ENCODE measurements at regions not wholly inside any gene's neighbourhood (a gene's known extent, or its start where the extent isn't known, plus 50 kb on each side); places are given as distances from the start of the nearest gene placed in this dataset.

DNA sequence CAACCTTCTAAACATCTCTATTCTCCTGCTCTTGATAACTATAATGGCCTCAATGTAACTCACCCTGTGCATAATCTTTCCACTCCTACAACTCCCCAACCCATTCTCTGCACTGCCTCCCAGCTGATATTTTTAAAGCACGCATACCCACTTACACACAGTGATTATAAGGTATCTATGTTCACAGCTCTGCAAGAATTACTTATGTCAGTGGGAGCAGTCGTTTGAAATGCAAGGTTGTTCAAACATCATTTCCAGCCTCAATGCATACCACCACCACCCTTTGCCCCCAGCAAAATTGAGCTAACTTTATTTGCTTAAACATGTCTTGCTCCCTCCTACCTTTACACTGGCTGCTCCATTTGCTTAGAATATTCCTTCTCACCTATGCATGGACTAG, 506.0 kb downstream of the RFPL4B start:
- DNase-seq (ENCODE audit: low read depth in 1 of 2, low spot score in 1 of 2) = no peak
- Histone ChIP-seq H3K9me3 (ENCODE audit: low read depth) (no peaks in the 10 kb centered on the region), H3K4me1 (ENCODE audit: low read depth) (peaks cover 7% of the 10 kb centered on the region), H3K27ac (no peak overlapping the region), H3K27me3 (no peaks in the 10 kb centered on the region), H3K36me3 (no peaks in the 10 kb centered on the region), H3K4me3 (no peak overlapping the region)
- TF ChIP-seq, protein P1, sequence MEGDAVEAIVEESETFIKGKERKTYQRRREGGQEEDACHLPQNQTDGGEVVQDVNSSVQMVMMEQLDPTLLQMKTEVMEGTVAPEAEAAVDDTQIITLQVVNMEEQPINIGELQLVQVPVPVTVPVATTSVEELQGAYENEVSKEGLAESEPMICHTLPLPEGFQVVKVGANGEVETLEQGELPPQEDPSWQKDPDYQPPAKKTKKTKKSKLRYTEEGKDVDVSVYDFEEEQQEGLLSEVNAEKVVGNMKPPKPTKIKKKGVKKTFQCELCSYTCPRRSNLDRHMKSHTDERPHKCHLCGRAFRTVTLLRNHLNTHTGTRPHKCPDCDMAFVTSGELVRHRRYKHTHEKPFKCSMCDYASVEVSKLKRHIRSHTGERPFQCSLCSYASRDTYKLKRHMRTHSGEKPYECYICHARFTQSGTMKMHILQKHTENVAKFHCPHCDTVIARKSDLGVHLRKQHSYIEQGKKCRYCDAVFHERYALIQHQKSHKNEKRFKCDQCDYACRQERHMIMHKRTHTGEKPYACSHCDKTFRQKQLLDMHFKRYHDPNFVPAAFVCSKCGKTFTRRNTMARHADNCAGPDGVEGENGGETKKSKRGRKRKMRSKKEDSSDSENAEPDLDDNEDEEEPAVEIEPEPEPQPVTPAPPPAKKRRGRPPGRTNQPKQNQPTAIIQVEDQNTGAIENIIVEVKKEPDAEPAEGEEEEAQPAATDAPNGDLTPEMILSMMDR (IDR thresholded peaks at IDR 0.05; ENCODE audit: low read depth, low read length) = no peak

DNA sequence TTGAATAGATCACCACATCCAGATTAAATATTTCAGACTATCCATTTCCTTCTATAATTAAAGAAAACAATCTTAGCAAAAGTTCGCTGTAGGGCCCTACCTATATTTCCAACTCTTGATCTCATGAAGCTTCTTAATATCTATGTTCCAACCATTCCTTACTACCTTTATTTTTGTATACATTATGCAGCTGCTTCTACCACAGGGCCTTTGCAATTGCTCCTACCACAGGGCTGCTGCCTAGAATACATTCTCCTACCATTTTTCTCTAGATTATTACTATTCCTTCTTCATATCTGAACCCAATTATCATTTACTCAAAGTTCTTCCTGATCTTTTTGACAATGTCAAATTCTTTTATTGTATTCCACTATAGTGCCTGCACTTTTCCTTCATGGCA, 516.6 kb downstream of the RFPL4B start:
- no peaks in the 10 kb centered on the region for H3K9me3 ChIP-seq (ENCODE audit: low read depth)
- no peaks in the 10 kb centered on the region for H3K4me1 ChIP-seq (ENCODE audit: low read depth)
- TF ChIP-seq, protein P1 (IDR thresholded peaks at IDR 0.05; ENCODE audit: low read depth, low read length) = no peak
- H3K27me3 ChIP-seq = no peaks in the 10 kb centered on the region
- no peak overlapping the region for H3K27ac ChIP-seq
- no peak for DNase-seq (ENCODE audit: low read depth in 1 of 2, low spot score in 1 of 2)
- no peak overlapping the region for H3K4me3 ChIP-seq
- no peaks in the 10 kb centered on the region for H3K36me3 ChIP-seq

DNA sequence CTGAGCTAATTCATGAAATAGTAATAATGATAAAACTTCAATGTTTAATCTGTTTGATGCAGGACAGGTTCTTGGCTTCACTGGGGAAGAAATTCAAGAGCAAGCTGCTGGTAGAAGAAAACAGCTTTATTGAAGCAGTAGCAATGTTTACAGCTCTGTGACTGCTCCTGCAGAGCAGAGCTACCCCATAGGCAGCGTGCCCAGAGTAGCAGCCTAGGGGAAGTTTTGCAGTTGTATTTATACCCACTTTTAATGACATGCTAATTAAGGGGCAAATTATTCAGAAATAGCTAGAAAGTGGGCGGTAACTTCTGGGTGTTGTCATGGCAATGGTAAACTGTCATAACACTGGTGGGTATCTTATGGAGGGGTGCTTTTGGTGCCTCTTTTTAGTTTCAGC, 518.0 kb downstream of the RFPL4B start:
- TF ChIP-seq, protein P1 (IDR thresholded peaks at IDR 0.05; ENCODE audit: low read depth, low read length) = no peak
- no peak for DNase-seq (ENCODE audit: low read depth in 1 of 2, low spot score in 1 of 2)
- no peaks in the 10 kb centered on the region for H3K27me3 ChIP-seq

DNA sequence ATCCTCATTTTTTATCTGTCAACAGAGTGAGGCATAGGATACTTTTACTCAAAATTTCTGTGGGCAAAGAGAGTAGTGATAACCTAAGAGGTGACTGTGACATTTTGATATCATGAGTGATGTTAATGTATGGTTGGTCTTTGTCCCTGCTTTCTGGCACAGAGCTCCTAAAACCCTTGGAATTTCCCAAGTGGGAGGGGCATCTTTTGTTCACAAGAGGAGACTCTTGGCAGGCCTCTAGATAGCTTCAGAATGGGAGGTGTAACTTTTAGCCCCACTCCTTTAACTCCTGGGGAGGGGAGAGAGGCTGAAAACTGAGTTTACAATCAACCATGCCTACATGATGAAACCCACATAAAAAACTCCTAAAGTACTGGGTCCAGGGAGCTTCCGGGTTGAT, 527.8 kb downstream of the RFPL4B start:
- Histone ChIP-seq H3K36me3 (no peaks in the 10 kb centered on the region), H3K27me3 (no peaks in the 10 kb centered on the region), H3K4me3 (no peak overlapping the region), H3K9me3 (ENCODE audit: low read depth) (no peaks in the 10 kb centered on the region), H3K4me1 (ENCODE audit: low read depth) (peaks cover 3% of the 10 kb centered on the region), H3K27ac (no peak overlapping the region)
- no peak for DNase-seq (ENCODE audit: low read depth in 1 of 2, low spot score in 1 of 2)
- TF ChIP-seq, protein P1 (IDR thresholded peaks at IDR 0.05; ENCODE audit: low read depth, low read length) = no peak

More for the DNA sequence above, 518.0 kb downstream of the RFPL4B start:
- Histone ChIP-seq H3K36me3 (no peaks in the 10 kb centered on the region), H3K27ac (no peak overlapping the region), H3K4me3 (no peak overlapping the region), H3K4me1 (ENCODE audit: low read depth) (no peaks in the 10 kb centered on the region), H3K9me3 (ENCODE audit: low read depth) (no peaks in the 10 kb centered on the region)

DNA sequence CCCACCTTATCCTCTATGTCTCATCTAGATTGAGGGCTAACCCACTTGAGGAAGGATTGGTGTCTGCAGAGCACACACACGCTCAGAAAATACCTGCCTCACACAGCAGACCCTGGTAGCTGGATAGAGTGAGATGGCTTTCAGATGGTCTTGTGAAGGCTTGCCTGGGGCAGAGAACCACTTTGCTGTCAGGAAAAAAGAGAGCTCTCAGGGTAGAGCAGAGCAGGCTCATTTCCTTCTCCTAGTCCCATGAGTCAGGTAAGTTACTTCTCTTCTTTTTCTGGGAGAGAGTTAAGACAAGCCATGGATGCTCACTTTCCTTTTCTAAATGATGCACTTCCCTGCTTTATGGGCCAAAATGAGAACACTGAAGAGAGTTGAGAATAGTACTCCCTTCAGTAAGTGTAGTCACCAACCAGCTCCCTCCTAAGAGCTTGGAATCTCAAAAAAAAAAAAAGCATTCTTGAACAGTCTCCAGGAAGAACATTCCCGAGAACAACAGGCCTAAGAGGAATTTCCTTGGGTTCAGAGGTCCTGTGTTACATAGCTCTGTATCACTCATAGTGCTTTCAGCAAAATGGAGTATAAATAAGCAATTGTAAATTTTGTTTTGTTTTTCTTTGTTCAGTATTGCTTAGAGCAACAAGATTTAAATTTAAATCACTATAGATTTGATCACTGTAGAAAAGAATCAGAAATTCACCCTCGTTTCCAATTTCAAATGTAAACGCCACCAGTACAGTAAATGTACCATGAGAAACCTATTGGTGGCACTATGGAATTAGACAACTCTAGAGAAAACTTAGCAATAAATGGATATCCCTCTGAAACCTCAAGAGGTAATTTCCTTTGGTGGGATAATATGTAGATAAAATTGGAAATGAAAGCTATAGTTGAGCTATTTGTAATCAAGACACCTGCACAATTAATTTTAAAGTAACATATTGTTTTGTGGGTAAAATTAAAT, 530.3 kb downstream of the RFPL4B start:
- Histone ChIP-seq H3K4me3 (no peak overlapping the region), H3K4me1 (ENCODE audit: low read depth) (peaks cover 3% of the 10 kb centered on the region), H3K9me3 (ENCODE audit: low read depth) (no peaks in the 10 kb centered on the region), H3K36me3 (no peaks in the 10 kb centered on the region), H3K27me3 (no peaks in the 10 kb centered on the region), H3K27ac (no peak overlapping the region)
- TF ChIP-seq, protein P1 (IDR thresholded peaks at IDR 0.05; ENCODE audit: low read depth, low read length) = peak; percentile 29
- peak in 1 of 2 donors; percentile 93 for DNase-seq (ENCODE audit: low read depth in 1 of 2, low spot score in 1 of 2)
